Prostate gland (tissue), 2 donors: ENCODE measurements at regions not wholly inside any gene's neighbourhood (a gene's known extent, or its start where the extent isn't known, plus 50 kb on each side); places are given as distances from the start of the nearest gene placed in this dataset.
A peak's percentile ranks its signal among the peaks of the same experiment; 100 is the strongest.

ENCODE experiments used
- DNase-seq: peaks from one replicate; pipeline ENCODE4 v3.0.0-alpha.2; 2019; ENCODE audit warnings: low spot score
- H3K27ac ChIP-seq, 2 donors: fragments of 200-600 bp; sonication (generic); 2 replicates each; pipeline ENCODE4 v1.5.1; 2017 to 2019
- H3K27me3 ChIP-seq: fragments of 200-600 bp; sonication (generic); replicated peaks from 2 replicates; pipeline ENCODE4 v1.5.1; 2019; ENCODE audit not compliant: insufficient read depth
- H3K36me3 ChIP-seq, 2 donors: fragments of 200-600 bp; sonication (generic); 1 replicate in 1 of 2; 2 replicates in 1 of 2; pipeline versions ENCODE4 v1.5.1 to v1.8.1; 2017 to 2019
- H3K4me1 ChIP-seq: fragments of 200-600 bp; sonication (generic); replicated peaks from 2 replicates; pipeline ENCODE4 v1.5.1; 2019
- H3K4me3 ChIP-seq, 2 donors: fragments of 200-600 bp; sonication (generic); 2 replicates each; pipeline ENCODE4 v1.5.1; 2017 to 2019
- H3K9me3 ChIP-seq: fragments of 200-600 bp; sonication (generic); 2 replicates; pipeline ENCODE4 v1.5.1; 2017
- CTCF ChIP-seq, 4 experiments: fragments of 200-600 bp in 2 of 4; fragments of 450-650 bp in 2 of 4; sonication (generic) in 2 of 4; IDR thresholded peaks; 1 replicate in 3 of 4; 2 replicates in 1 of 4; pipeline ENCODE4 v1.5.1; 2016 to 2019; ENCODE audit warnings: antibody characterized with exemption in 4 of 4, mild to moderate bottlenecking in 2 of 4, moderate library complexity in 2 of 4
- POLR2A ChIP-seq: fragments of 450-650 bp; IDR thresholded peaks from one replicate; pipeline ENCODE4 v1.6.1; 2016; ENCODE audit warnings: antibody characterized with exemption, mild to moderate bottlenecking
- POLR2AphosphoS5 ChIP-seq: sonication (generic); formaldehyde crosslinking; IDR thresholded peaks from one replicate; pipeline ENCODE4 v1.6.1; 2017; ENCODE audit warnings: antibody characterized with exemption
- WGBS: methylation state at CpG from one replicate; pipeline ENCODE4 v1.1.5; 2018; 5-methylcytosine and 5-hydroxymethylcytosine counted together
- intact Hi-C: fragments of 100-400 bp; cut with DNase I; formaldehyde crosslinking; loops from one replicate; pipeline ENCODE4 v1.14.2; 2022

GRCh38 chr1:221335161-221336101, 406.5 kb downstream of the DUSP10 start:
- Histone ChIP-seq H3K27me3 (no peaks in the 10 kb centered on the region), H3K4me3 (no peak overlapping the region), H3K27ac (no peak overlapping the region), H3K36me3 (no peaks in the 10 kb centered on the region), H3K9me3 (no peaks in the 10 kb centered on the region), H3K4me1 (no peaks in the 10 kb centered on the region)
- intact Hi-C loops: no loop called here
- no peak for DNase-seq
- 10% methylated on average over 5 of the region's 5 CpGs for WGBS
- no peak for TF ChIP-seq POLR2A
- no peak for TF ChIP-seq POLR2AphosphoS5
- no peak for TF ChIP-seq CTCF (IDR thresholded peaks at IDR 0.05)

- Histone ChIP-seq H3K4me1 (no peaks in the 10 kb centered on the region), H3K36me3 (no peaks in the 10 kb centered on the region), H3K27ac (peak overlapping the region in 1 of 2 donors; percentile 16), H3K4me3 (no peak overlapping the region), H3K9me3 (no peaks in the 10 kb centered on the region), H3K27me3 (no peaks in the 10 kb centered on the region)
- WGBS: 52% methylated on average over 2 of the region's 2 CpGs
- no peak for TF ChIP-seq POLR2AphosphoS5
- TF ChIP-seq CTCF (IDR thresholded peaks at IDR 0.05): no peak
- no peak for TF ChIP-seq POLR2A
- no peak for DNase-seq
- intact Hi-C loops: no loop called here
Measured at GRCh38 chr1:221336126-221336525, 405.8 kb downstream of the DUSP10 start.

- no peaks in the 10 kb centered on the region for H3K36me3 ChIP-seq
- H3K9me3 ChIP-seq: no peaks in the 10 kb centered on the region
- no peak for DNase-seq
- no peak overlapping the region for H3K27ac ChIP-seq
- whole genome bisulfite sequencing: 47% methylated on average over 2 of the region's 2 CpGs
- TF ChIP-seq CTCF (IDR thresholded peaks at IDR 0.05) (no peak), POLR2AphosphoS5 (no peak), POLR2A (no peak)
- no peaks in the 10 kb centered on the region for H3K27me3 ChIP-seq
- no peaks in the 10 kb centered on the region for H3K4me1 ChIP-seq
- intact Hi-C loops: no loop called here
- H3K4me3 ChIP-seq: no peak overlapping the region
Measured at GRCh38 chr1:221337106-221337505, 404.8 kb downstream of the DUSP10 start.

- Histone ChIP-seq H3K9me3 (no peaks in the 10 kb centered on the region), H3K4me1 (no peaks in the 10 kb centered on the region), H3K27ac (no peak overlapping the region), H3K4me3 (no peak overlapping the region), H3K36me3 (no peaks in the 10 kb centered on the region), H3K27me3 (no peaks in the 10 kb centered on the region)
- DNase-seq: no peak
- intact Hi-C loops: no loop called here
- TF ChIP-seq CTCF (IDR thresholded peaks at IDR 0.05) (no peak), POLR2A (no peak), POLR2AphosphoS5 (no peak)
Measured at GRCh38 chr1:221343136-221343535, 398.8 kb downstream of the DUSP10 start.

GRCh38 chr1:221343607-221344006, 398.3 kb downstream of the DUSP10 start:
- Histone ChIP-seq H3K9me3 (no peaks in the 10 kb centered on the region), H3K4me1 (no peaks in the 10 kb centered on the region), H3K27me3 (no peaks in the 10 kb centered on the region), H3K4me3 (no peak overlapping the region), H3K36me3 (no peaks in the 10 kb centered on the region), H3K27ac (no peak overlapping the region)
- no peak for DNase-seq
- intact Hi-C loops: no loop called here
- WGBS: 60% methylated on average over 3 of the region's 3 CpGs
- no peak for TF ChIP-seq POLR2A
- TF ChIP-seq CTCF (IDR thresholded peaks at IDR 0.05): no peak
- TF ChIP-seq POLR2AphosphoS5: no peak
